ENCODE measurements at regions not wholly inside any gene's neighbourhood (a gene's known extent, or its start where the extent isn't known, plus 50 kb on each side); places are given as distances from the start of the nearest gene placed in this dataset.

DNA sequence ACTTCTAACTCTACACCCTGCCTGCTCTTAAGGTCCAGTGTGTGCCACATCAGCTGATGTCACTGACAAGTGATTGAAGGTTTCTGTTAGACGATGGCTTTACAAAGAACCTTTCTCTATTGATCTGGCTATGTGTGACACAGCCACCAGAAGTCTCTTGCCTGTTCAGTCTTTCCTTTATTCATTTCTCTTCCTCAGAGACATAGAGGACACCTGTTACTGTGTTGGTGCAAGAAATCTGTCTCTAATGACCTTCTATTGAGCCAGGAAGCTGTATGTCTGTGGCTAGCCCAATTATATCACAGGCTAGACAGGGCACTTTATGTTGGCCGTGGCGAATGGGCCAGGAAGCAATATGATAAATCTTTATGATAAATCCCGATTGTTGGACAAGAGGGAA lies 173.3 kb upstream of the GAP43 start:
- Histone ChIP-seq H3K4me1 (ENCODE audit: control insufficient read depth in 1 of 2, low read depth in 2 of 2) (no peaks in the 10 kb centered on the region), H3K9me3 (no peaks in the 10 kb centered on the region), H3K27me3 (replicated peaks; ENCODE audit: insufficient read depth) (no peaks in the 10 kb centered on the region), H3K4me3 (no peak overlapping the region), H3K36me3 (no peaks in the 10 kb centered on the region), H3K27ac (no peak overlapping the region)
- DNase-seq (ENCODE audit: low spot score) (no peak), ATAC-seq (ENCODE audit: insufficient number of reproducible peaks, low FRiP score, low read depth) (no peak)
- TF ChIP-seq, protein P1, sequence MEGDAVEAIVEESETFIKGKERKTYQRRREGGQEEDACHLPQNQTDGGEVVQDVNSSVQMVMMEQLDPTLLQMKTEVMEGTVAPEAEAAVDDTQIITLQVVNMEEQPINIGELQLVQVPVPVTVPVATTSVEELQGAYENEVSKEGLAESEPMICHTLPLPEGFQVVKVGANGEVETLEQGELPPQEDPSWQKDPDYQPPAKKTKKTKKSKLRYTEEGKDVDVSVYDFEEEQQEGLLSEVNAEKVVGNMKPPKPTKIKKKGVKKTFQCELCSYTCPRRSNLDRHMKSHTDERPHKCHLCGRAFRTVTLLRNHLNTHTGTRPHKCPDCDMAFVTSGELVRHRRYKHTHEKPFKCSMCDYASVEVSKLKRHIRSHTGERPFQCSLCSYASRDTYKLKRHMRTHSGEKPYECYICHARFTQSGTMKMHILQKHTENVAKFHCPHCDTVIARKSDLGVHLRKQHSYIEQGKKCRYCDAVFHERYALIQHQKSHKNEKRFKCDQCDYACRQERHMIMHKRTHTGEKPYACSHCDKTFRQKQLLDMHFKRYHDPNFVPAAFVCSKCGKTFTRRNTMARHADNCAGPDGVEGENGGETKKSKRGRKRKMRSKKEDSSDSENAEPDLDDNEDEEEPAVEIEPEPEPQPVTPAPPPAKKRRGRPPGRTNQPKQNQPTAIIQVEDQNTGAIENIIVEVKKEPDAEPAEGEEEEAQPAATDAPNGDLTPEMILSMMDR (IDR thresholded peaks at IDR 0.05): no peak

DNA sequence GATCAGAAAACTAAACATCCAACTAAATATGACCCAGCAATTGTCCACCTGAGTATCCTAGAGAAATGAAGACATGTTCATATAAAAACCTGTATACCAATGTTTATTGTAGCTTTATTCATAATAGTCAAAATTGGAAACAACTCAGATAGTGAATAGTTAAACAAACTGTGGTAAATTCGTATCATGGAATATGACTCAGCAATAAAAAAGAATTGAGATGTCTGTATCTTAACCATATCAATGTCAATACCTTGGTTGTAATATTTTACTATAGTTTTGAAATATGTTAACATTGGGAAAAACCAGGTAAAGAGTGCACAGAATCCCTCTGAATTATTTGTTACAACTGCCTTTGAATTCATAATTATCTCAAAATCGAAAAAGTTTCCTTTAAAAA lies 159.3 kb upstream of the GAP43 start:
- Histone ChIP-seq H3K4me3 (no peak overlapping the region), H3K9me3 (no peaks in the 10 kb centered on the region)
- ATAC-seq (ENCODE audit: insufficient number of reproducible peaks, low FRiP score, low read depth): no peak

DNA sequence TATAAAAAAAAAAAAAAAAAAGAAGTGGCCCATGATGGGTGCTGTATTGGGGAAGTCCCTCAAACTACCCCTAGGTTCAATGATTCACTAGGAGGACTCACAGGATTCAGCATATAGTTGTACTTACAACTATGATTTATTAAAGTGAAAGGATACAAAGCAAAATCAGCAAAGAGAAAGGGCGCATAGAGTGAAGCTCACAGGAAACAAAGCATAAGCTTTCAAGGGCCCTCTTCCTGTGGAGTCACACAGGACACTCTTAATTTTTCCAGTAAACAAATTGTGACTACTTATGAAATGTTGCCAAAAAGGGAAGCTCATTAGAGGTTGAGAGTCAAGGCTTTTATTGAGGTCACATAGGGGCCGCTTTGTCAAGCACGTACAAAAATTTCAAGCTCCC lies 153.7 kb upstream of the GAP43 start:
- Histone ChIP-seq H3K4me1 (ENCODE audit: control insufficient read depth in 1 of 2, low read depth in 2 of 2) (no peaks in the 10 kb centered on the region), H3K27me3 (replicated peaks; ENCODE audit: insufficient read depth) (no peaks in the 10 kb centered on the region), H3K36me3 (no peaks in the 10 kb centered on the region), H3K27ac (no peak overlapping the region), H3K4me3 (no peak overlapping the region), H3K9me3 (no peaks in the 10 kb centered on the region)
- no peak for ATAC-seq (ENCODE audit: insufficient number of reproducible peaks, low FRiP score, low read depth)
- DNase-seq (ENCODE audit: low spot score): no peak
- TF ChIP-seq, protein P1 (IDR thresholded peaks at IDR 0.05): no peak

More for the DNA sequence above, 159.3 kb upstream of the GAP43 start:
- H3K4me1 ChIP-seq (ENCODE audit: control insufficient read depth in 1 of 2, low read depth in 2 of 2): no peaks in the 10 kb centered on the region
- H3K27ac ChIP-seq: no peak overlapping the region
- no peaks in the 10 kb centered on the region for H3K27me3 ChIP-seq (replicated peaks; ENCODE audit: insufficient read depth)
- no peaks in the 10 kb centered on the region for H3K36me3 ChIP-seq
- TF ChIP-seq, protein P1 (IDR thresholded peaks at IDR 0.05): no peak
- DNase-seq (ENCODE audit: low spot score): no peak

DNA sequence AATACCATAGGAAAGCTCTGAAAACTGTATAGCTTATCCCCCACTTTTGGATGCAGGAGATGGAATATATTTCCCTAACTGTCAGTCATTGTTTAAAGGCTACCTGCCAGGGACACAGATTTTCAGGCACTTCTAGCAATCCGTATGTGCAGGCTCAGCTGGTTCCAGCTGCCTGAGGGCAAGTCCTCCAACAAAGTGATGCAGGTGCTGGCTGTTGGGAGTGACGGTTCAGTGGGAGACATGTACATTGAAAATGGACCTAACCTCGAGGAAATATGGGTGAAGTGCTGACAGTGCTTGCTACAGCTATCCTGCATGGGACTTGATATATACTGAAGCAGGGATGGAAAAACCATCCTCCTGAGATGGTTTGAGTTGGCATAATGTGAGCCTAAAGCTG lies 153.1 kb upstream of the GAP43 start:
- Histone ChIP-seq H3K4me1 (ENCODE audit: control insufficient read depth in 1 of 2, low read depth in 2 of 2) (no peaks in the 10 kb centered on the region), H3K27ac (no peak overlapping the region), H3K4me3 (no peak overlapping the region), H3K27me3 (replicated peaks; ENCODE audit: insufficient read depth) (no peaks in the 10 kb centered on the region), H3K9me3 (no peaks in the 10 kb centered on the region), H3K36me3 (no peaks in the 10 kb centered on the region)
- ATAC-seq (ENCODE audit: insufficient number of reproducible peaks, low FRiP score, low read depth): no peak
- TF ChIP-seq, protein P1 (IDR thresholded peaks at IDR 0.05): no peak
- no peak for DNase-seq (ENCODE audit: low spot score)

DNA sequence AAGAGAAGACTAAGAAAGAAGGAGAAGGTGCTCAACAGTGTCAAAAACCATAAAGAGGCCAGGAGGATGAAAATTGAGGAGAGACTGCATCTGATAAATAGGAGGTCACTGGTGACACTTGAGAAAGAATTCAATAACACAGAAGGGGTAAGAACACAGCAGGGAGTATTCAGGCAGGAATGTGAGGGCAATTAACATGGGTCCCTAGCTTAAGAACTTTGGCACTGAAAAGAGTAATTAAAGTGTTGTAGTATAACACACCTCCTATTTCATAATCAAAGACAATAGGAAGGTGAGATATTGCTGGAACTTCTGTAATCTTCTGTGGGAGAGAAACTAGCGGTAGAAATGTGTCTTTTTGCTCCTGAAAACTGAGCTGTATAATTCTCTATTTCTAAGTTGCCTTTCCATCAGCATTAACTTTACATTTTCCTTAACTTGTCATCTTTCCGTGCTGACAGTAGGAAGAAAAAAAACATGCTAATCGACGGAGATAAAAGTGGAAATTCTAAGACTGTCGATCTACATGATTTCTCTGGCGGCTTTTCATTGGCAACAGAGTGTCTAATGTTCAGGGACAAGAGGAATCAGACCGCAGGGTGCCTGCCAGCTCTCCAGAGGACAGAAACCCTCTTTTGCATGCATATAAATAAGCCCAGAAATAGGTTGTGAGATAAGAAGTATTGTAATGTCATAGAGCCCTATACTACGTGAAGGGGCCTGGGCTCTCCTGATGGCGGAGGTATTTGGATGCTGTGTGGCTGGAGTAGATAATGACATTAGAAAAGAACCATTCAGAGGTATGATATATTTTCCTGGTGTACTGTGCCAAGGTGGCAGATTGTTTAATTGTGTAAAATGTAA lies 147.9 kb upstream of the GAP43 start:
- no peaks in the 10 kb centered on the region for H3K27me3 ChIP-seq (replicated peaks; ENCODE audit: insufficient read depth)
- no peaks in the 10 kb centered on the region for H3K9me3 ChIP-seq
- no peak overlapping the region for H3K4me3 ChIP-seq
- ATAC-seq (ENCODE audit: insufficient number of reproducible peaks, low FRiP score, low read depth) (no peak), DNase-seq (ENCODE audit: low spot score) (no peak)
- TF ChIP-seq, protein P1 (IDR thresholded peaks at IDR 0.05): no peak
- H3K36me3 ChIP-seq: no peaks in the 10 kb centered on the region
- H3K27ac ChIP-seq: no peak overlapping the region
- no peaks in the 10 kb centered on the region for H3K4me1 ChIP-seq (ENCODE audit: control insufficient read depth in 1 of 2, low read depth in 2 of 2)

Measured in thoracic aorta (tissue), 2 donors.